Body of pancreas (tissue), 4 donors: ENCODE measurements at regions not wholly inside any gene's neighbourhood (a gene's known extent, or its start where the extent isn't known, plus 50 kb on each side); places are given as distances from the start of the nearest gene placed in this dataset.

Experiments
- CTCF ChIP-seq, 7 experiments: fragments of 450-650 bp in 4 of 7; fragments of 200-600 bp in 3 of 7; sonication (generic) in 3 of 7; IDR thresholded peaks; one replicate each; pipeline ENCODE4 v1.5.1; 2016 to 2019; ENCODE audit warnings: antibody characterized with exemption in 7 of 7
- POLR2A ChIP-seq, 3 donors: fragments of 450-650 bp; IDR thresholded peaks; one replicate each; pipeline ENCODE4 v1.6.1; 2016; ENCODE audit warnings: antibody characterized with exemption in 3 of 3, mild to moderate bottlenecking in 2 of 3

GRCh38 chr11:32016111-32016510 is 74.8 kb upstream of the RCN1 start:
- TF ChIP-seq CTCF (IDR thresholded peaks at IDR 0.05): no peak
- TF ChIP-seq POLR2A (IDR thresholded peaks at IDR 0.05): no peak
